22Rv1 (cell line): ENCODE measurements at regions not wholly inside any gene's neighbourhood (a gene's known extent, or its start where the extent isn't known, plus 50 kb on each side); places are given as distances from the start of the nearest gene placed in this dataset.

Experiments used
- H3K27ac ChIP-seq: fragments of 450-650 bp; 2 replicates; pipeline ENCODE4 v1.5.1; 2017
- CTCF ChIP-seq: fragments of 450-650 bp; IDR thresholded peaks from 2 replicates; pipeline ENCODE4 v1.5.1; 2017; ENCODE audit warnings: mild to moderate bottlenecking
- ZFX ChIP-seq: fragments of 450-650 bp; IDR thresholded peaks from 2 replicates; pipeline ENCODE4 v1.6.1; 2017; ENCODE audit warnings: antibody characterized with exemption, borderline replicate concordance

GRCh38 chr6:164037171-164037870 lies 622.8 kb downstream of the QKI start:
- no peak overlapping the region for H3K27ac ChIP-seq
- TF ChIP-seq CTCF (no peak), ZFX (no peak)

GRCh38 chr6:164035900-164036485 lies 621.5 kb downstream of the QKI start:
- H3K27ac ChIP-seq = no peak overlapping the region
- TF ChIP-seq CTCF (no peak), ZFX (no peak)

GRCh38 chr6:164034602-164035140 lies 620.2 kb downstream of the QKI start:
- TF ChIP-seq CTCF (no peak), ZFX (no peak)

GRCh38 chr6:164025180-164025579 lies 610.7 kb downstream of the QKI start:
- no peak for TF ChIP-seq ZFX
- TF ChIP-seq CTCF = no peak
- no peak overlapping the region for H3K27ac ChIP-seq

More at GRCh38 chr6:164034602-164035140, 620.2 kb downstream of the QKI start:
- no peak overlapping the region for H3K27ac ChIP-seq

- no peak overlapping the region for H3K27ac ChIP-seq
Measured at GRCh38 chr6:164023535-164023934, 609.0 kb downstream of the QKI start.

GRCh38 chr6:164022632-164023031 lies 608.1 kb downstream of the QKI start:
- TF ChIP-seq CTCF (no peak), ZFX (no peak)

More at GRCh38 chr6:164023535-164023934, 609.0 kb downstream of the QKI start:
- no peak for TF ChIP-seq ZFX
- TF ChIP-seq CTCF = no peak

More at GRCh38 chr6:164022632-164023031, 608.1 kb downstream of the QKI start:
- no peak overlapping the region for H3K27ac ChIP-seq
